H1 (cell line): ENCODE measurements at regions not wholly inside any gene's neighbourhood (a gene's known extent, or its start where the extent isn't known, plus 50 kb on each side); places are given as distances from the start of the nearest gene placed in this dataset.

ENCODE experiments used
- CTCF ChIA-PET: fragments of 300-600 bp; sonication (Branson Sonifier 250); formaldehyde crosslinking; loops from one replicate; lab custom pipeline; 2021; ENCODE audit not compliant: partially characterized antibody; lab: Charles Lee
- POLR2A ChIA-PET: fragments of 300-600 bp; sonication (Branson Sonifier 250); formaldehyde crosslinking; loops from one replicate; lab custom pipeline; 2021; ENCODE audit warnings: inconsistent platforms; ENCODE audit not compliant: partially characterized antibody; lab: Charles Lee
- DNase-seq, 2 experiments: peaks; one replicate each; pipeline versions ENCODE4 v3.0.0 to v3.0.0-alpha.2; 2010 to 2022; ENCODE audit warnings: low spot score in 2 of 2, low read depth in 1 of 2, mixed read lengths in 1 of 2
- FAIRE-seq: peaks from 2 replicates; lab custom pipeline; 2011; peaks lifted over from hg19 to GRCh38; lab: Jason Lieb, UNC
- H2AFZ ChIP-seq: 2 replicates; pipeline ENCODE4 v1.8.1; 2012; ENCODE audit warnings: low read length, inconsistent platforms
- H2AK5ac ChIP-seq: 2 replicates; pipeline ENCODE4 v1.6.1; 2013; ENCODE audit warnings: low read depth, low read length
- H2BK120ac ChIP-seq: replicated peaks from 2 replicates; pipeline ENCODE3; 2013; ENCODE audit warnings: low read depth, low read length, inconsistent platforms
- H2BK12ac ChIP-seq: 2 replicates; pipeline ENCODE4 v1.6.1; 2013; ENCODE audit warnings: low read depth, low read length
- H2BK15ac ChIP-seq: 2 replicates; pipeline ENCODE4 v1.6.1; 2013; ENCODE audit warnings: low read length
- H2BK20ac ChIP-seq: 2 replicates; pipeline ENCODE4 v1.6.1; 2013; ENCODE audit warnings: low read length
- H2BK5ac ChIP-seq: 2 replicates; pipeline ENCODE4 v1.6.1; 2013; ENCODE audit warnings: low read depth, low read length
- H3K14ac ChIP-seq: 2 replicates; pipeline ENCODE4 v1.6.1; 2013; ENCODE audit warnings: inconsistent platforms; ENCODE audit not compliant: insufficient read length
- H3K18ac ChIP-seq: 2 replicates; pipeline ENCODE4 v1.6.1; 2013; ENCODE audit warnings: low read length; ENCODE audit errors: extremely low read depth
- H3K23ac ChIP-seq: 2 replicates; pipeline ENCODE4 v1.6.1; 2013; ENCODE audit warnings: inconsistent platforms; ENCODE audit not compliant: insufficient read length
- H3K23me2 ChIP-seq: 2 replicates; pipeline ENCODE4 v1.6.1; 2013; ENCODE audit warnings: low read depth, low read length
- H3K27ac ChIP-seq: 2 replicates; pipeline ENCODE4 v1.6.1; 2011; ENCODE audit warnings: low read depth, low read length, inconsistent platforms
- H3K27me3 ChIP-seq, 4 experiments: replicated peaks in 1 of 4; 1 replicate in 1 of 4; 2 replicates in 3 of 4; pipeline versions ENCODE4 v1.6.1 to v1.8.1; 2011 to 2013; ENCODE audit warnings: low read length in 3 of 4, mild to moderate bottlenecking in 3 of 4, inconsistent platforms in 2 of 4, mixed read lengths in 2 of 4, moderate library complexity in 1 of 4; ENCODE audit not compliant: control insufficient read depth in 3 of 4, insufficient read depth in 3 of 4; ENCODE audit errors: extremely low read depth in 1 of 4
- H3K36me3 ChIP-seq, 4 experiments: 2 replicates each; pipeline versions ENCODE4 v1.6.1 to v1.8.1; 2011 to 2013; ENCODE audit warnings: mild to moderate bottlenecking in 4 of 4, low read length in 3 of 4, moderate library complexity in 2 of 4, control low read depth in 1 of 4, inconsistent platforms in 1 of 4; ENCODE audit not compliant: insufficient read depth in 4 of 4, control insufficient read depth in 2 of 4
- H3K4ac ChIP-seq: replicated peaks from 2 replicates; pipeline ENCODE3; 2013; ENCODE audit warnings: low read length, low read depth, mixed read lengths, inconsistent platforms; ENCODE audit not compliant: insufficient read length
- H3K4me1 ChIP-seq, 4 experiments: replicated peaks in 1 of 4; 1 replicate in 1 of 4; 2 replicates in 3 of 4; pipeline versions ENCODE4 v1.6.1 to v1.8.1; 2011 to 2013; ENCODE audit warnings: low read length in 3 of 4, inconsistent platforms in 2 of 4, mixed read lengths in 1 of 4; ENCODE audit not compliant: insufficient read depth in 4 of 4, control insufficient read depth in 3 of 4
- H3K4me2 ChIP-seq, 2 experiments: 2 replicates each; pipeline versions ENCODE4 v1.6.1 to v1.8.1; 2011 to 2013; ENCODE audit warnings: low read depth in 2 of 2, low read length in 2 of 2, control low read depth in 1 of 2, inconsistent platforms in 1 of 2, mild to moderate bottlenecking in 1 of 2; ENCODE audit not compliant: insufficient read depth in 1 of 2
- H3K4me3 ChIP-seq, 4 experiments: fragments of 200-600, 300-600 bp in 1 of 4; sonication (generic), shearing (Covaris generic), sonication (Bioruptor Twin) in 1 of 4; 2 replicates each; pipeline versions ENCODE4 v1.5.1 to v1.8.1; 2011 to 2016; ENCODE audit warnings: low read length in 4 of 4, low read depth in 3 of 4, control low read depth in 2 of 4, inconsistent platforms in 2 of 4, mild to moderate bottlenecking in 2 of 4, mixed read lengths in 1 of 4, moderate library complexity in 1 of 4; ENCODE audit not compliant: insufficient read depth in 2 of 4; ENCODE audit errors: extremely low read depth in 1 of 4
- H3K56ac ChIP-seq: replicated peaks from 2 replicates; pipeline ENCODE3; 2013; ENCODE audit warnings: low read depth, mild to moderate bottlenecking, mixed read lengths, low read length, inconsistent platforms; ENCODE audit not compliant: insufficient read length
- H3K79me1 ChIP-seq: 2 replicates; pipeline ENCODE4 v1.6.1; 2013; ENCODE audit warnings: low read depth, low read length, control low read depth
- H3K79me2 ChIP-seq, 2 experiments: 2 replicates each; pipeline versions ENCODE4 v1.6.1 to v1.8.1; 2012 to 2013; ENCODE audit warnings: low read length in 2 of 2, mild to moderate bottlenecking in 2 of 2, inconsistent platforms in 1 of 2; ENCODE audit not compliant: insufficient read depth in 2 of 2, control insufficient read depth in 1 of 2
- H3K9ac ChIP-seq, 4 experiments: replicated peaks in 1 of 4; 1 replicate in 1 of 4; 2 replicates in 3 of 4; pipeline versions ENCODE4 v1.6.1 to v1.8.1; 2011 to 2013; ENCODE audit warnings: low read depth in 3 of 4, low read length in 3 of 4, control low read depth in 2 of 4, mild to moderate bottlenecking in 2 of 4, moderate library complexity in 2 of 4, inconsistent platforms in 1 of 4; ENCODE audit errors: extremely low read depth in 1 of 4
- H3K9me3 ChIP-seq, 2 experiments: 2 replicates each; pipeline versions ENCODE4 v1.6.1 to v1.8.1; 2012 to 2013; ENCODE audit warnings: mild to moderate bottlenecking in 2 of 2, moderate library complexity in 2 of 2, control low read depth in 1 of 2, inconsistent platforms in 1 of 2, low read depth in 1 of 2, low read length in 1 of 2, mixed read lengths in 1 of 2; ENCODE audit not compliant: insufficient read depth in 2 of 2
- H4K20me1 ChIP-seq, 2 experiments: replicated peaks in 1 of 2; 2 replicates each; pipeline versions ENCODE3 to v1.8.1; 2011 to 2013; ENCODE audit warnings: inconsistent platforms in 2 of 2, low read length in 2 of 2, mild to moderate bottlenecking in 1 of 2; ENCODE audit not compliant: insufficient read depth in 2 of 2, control insufficient read depth in 1 of 2
- H4K5ac ChIP-seq: 2 replicates; pipeline ENCODE4 v1.6.1; 2013; ENCODE audit warnings: low read length, low read depth, mixed read lengths, inconsistent platforms; ENCODE audit not compliant: insufficient read length
- H4K8ac ChIP-seq: 2 replicates; pipeline ENCODE4 v1.8.0; 2013; ENCODE audit warnings: mild to moderate bottlenecking, moderate library complexity, low read length, inconsistent platforms; ENCODE audit not compliant: insufficient read depth; ENCODE audit errors: extremely low read depth
- H4K91ac ChIP-seq: replicated peaks from 2 replicates; pipeline ENCODE3; 2013; ENCODE audit warnings: low read length, mixed read lengths, inconsistent platforms; ENCODE audit not compliant: insufficient read length
- CEBPB ChIP-seq: IDR thresholded peaks from 2 replicates; pipeline ENCODE4 v1.6.1; 2012; ENCODE audit warnings: low read depth, low read length
- POLR2AphosphoS5 ChIP-seq: IDR thresholded peaks from 2 replicates; pipeline ENCODE4 v1.6.1; 2011; ENCODE audit warnings: low read depth, low read length
- WGBS, 2 experiments: shearing (Covaris generic) in 1 of 2; methylation state at CpG; one replicate each; pipeline versions ENCODE4 v1.1.6 to v1.1.7; 2013 to 2015; ENCODE audit warnings: low lambda C conversion rate in 2 of 2, mixed read lengths in 2 of 2, inconsistent platforms in 1 of 2, low coverage in 1 of 2, missing lambda C conversion rate in 1 of 2; ENCODE audit not compliant: insufficient replicate concordance in 2 of 2, insufficient coverage in 1 of 2, insufficient read length in 1 of 2; ENCODE audit errors: extremely low coverage in 1 of 2, missing lambda C conversion rate in 1 of 2; 5-methylcytosine and 5-hydroxymethylcytosine counted together

DNA sequence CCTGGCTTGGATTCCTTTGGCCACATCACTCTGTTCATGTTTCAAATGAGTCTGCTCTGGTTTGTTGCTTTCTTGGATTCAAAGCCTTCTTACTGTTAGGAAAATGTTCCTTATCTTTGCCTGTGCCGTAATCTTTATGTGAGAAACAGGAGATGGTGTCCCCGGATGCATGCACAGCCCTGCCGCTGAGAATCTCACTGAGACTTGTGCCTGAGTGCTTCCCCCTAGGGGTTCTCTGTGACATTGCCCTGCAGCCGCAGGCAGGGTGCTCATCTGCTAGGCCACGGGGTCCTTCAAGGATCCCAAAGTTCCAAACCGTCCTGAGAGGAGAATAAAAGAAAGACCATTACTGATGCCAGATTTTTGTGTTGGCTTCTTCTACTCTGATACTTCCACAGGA, 81.4 kb upstream of the ANKRD55 start:
- Histone ChIP-seq H3K27ac (no peak overlapping the region), H4K20me1 (no peaks in the 10 kb centered on the region), H3K27me3 (no peaks in the 10 kb centered on the region; a peak in 1 of 7 replicates), H2BK15ac (no peak overlapping the region), H2AFZ (no peak overlapping the region), H2BK120ac (no peak overlapping the region), H3K9me3 (no peaks in the 10 kb centered on the region), H3K4me3 (no peak overlapping the region), H2AK5ac (no peak overlapping the region), H2BK5ac (no peak overlapping the region), H3K18ac (no peak overlapping the region), H3K23ac (no peak overlapping the region), H3K4me2 (no peak overlapping the region), H3K79me2 (no peaks in the 10 kb centered on the region), H3K14ac (no peak overlapping the region), H4K91ac (no peak overlapping the region), H3K23me2 (no peaks in the 10 kb centered on the region), H4K5ac (no peak overlapping the region), H4K8ac (no peak overlapping the region), H3K36me3 (no peaks in the 10 kb centered on the region), H3K56ac (no peak overlapping the region), H3K79me1 (no peaks in the 10 kb centered on the region), H2BK12ac (no peak overlapping the region), H3K4ac (no peak overlapping the region), H2BK20ac (no peak overlapping the region), H3K9ac (no peak overlapping the region), H3K4me1 (peaks cover 0 to 3% (median 1%) of the 10 kb centered on the region in 4 experiments; a peak in 2 of 7 replicates)
- FAIRE-seq (no peak), DNase-seq (no peak)
- ChIA-PET CTCF (interaction anchor here (1.1 to 1.3 kb wide), 2 partner anchors 44 to 512 kb away, joined by 4 to 5 read pairs; no protein-coding TSS in a partner anchor), POLR2A (no interaction called here)
- TF ChIP-seq POLR2AphosphoS5 (no peak), CEBPB (no peak)
- 98% methylated on average over 6 of the region's 6 CpGs; no CpG with 5 or more reads in 1 of the 2 experiments for WGBS, 2 experiments
